ENCODE measurements at regions not wholly inside any gene's neighbourhood (a gene's known extent, or its start where the extent isn't known, plus 50 kb on each side); places are given as distances from the start of the nearest gene placed in this dataset.

DNA sequence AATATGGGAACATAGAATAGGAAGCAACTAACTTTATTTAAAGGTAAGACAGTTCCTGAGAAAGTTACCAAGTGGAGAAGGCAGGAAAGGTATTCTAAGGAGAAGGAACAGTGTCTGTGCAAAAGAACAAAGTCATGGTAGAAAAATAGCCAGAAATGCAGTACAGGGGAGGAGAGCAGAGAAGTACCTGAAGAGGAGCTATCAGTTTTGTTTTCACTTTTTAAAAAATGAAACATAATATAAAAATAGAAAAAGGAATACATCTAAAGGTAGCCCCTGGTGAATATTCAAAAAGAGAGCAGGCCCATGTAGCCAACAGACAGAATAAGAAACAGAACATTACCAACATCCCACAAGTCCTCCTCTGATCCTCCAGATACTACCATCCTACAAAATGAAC lies 408.7 kb downstream of the ADAMTS20 start:
- Histone ChIP-seq H2AFZ (ENCODE audit: low read depth, low read length, poor library complexity, severe bottlenecking) (no peak overlapping the region), H4K20me1 (ENCODE audit: insufficient read depth) (no peaks in the 10 kb centered on the region), H3K36me3 (ENCODE audit: control insufficient read depth in 1 of 2, insufficient read depth in 2 of 2, low read length in 2 of 2) (no peaks in the 10 kb centered on the region), H3K9ac (ENCODE audit: low read length) (no peak overlapping the region), H3K4me3 (replicated peaks in 1 of 2; ENCODE audit: low read depth in 1 of 2, low read length in 2 of 2) (no peak overlapping the region), H3K27ac (ENCODE audit: low read depth, low read length) (no peak overlapping the region), H3K9me2 (ENCODE audit: insufficient read depth) (no peaks in the 10 kb centered on the region), H3K79me2 (ENCODE audit: insufficient read depth, low read length) (no peaks in the 10 kb centered on the region), H3K9me3 (ENCODE audit: control insufficient read depth in 1 of 2, insufficient read depth in 1 of 2, low read depth in 1 of 2, low read length in 2 of 2) (no peaks in the 10 kb centered on the region), H3K27me3 (ENCODE audit: insufficient read depth, low read length) (no peaks in the 10 kb centered on the region), H3K4me2 (ENCODE audit: low read length) (no peak overlapping the region), H3K4me1 (ENCODE audit: control insufficient read depth in 1 of 2, insufficient read depth in 2 of 2, low read length in 2 of 2) (no peaks in the 10 kb centered on the region)
- BruUV-seq (replicated peaks), result no TSS peak
- TF ChIP-seq SRF (IDR thresholded peaks at IDR 0.05; ENCODE audit: low read depth), result no peak
- TF ChIP-seq JUND (IDR thresholded peaks at IDR 0.05), result no peak
- TF ChIP-seq, protein P1, sequence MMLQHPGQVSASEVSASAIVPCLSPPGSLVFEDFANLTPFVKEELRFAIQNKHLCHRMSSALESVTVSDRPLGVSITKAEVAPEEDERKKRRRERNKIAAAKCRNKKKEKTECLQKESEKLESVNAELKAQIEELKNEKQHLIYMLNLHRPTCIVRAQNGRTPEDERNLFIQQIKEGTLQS (IDR thresholded peaks at IDR 0.05), result no peak
- no peak for TF ChIP-seq EZH2phosphoT487 (IDR thresholded peaks at IDR 0.05; ENCODE audit: borderline replicate concordance)
- no peak for TF ChIP-seq MAX (IDR thresholded peaks at IDR 0.05)
- TF ChIP-seq EGR1 (IDR thresholded peaks at IDR 0.05; ENCODE audit: low read depth), result no peak
- TF ChIP-seq CBX3 (IDR thresholded peaks at IDR 0.05; ENCODE audit: low read depth), result no peak
- no peak for TF ChIP-seq ELF1 (IDR thresholded peaks at IDR 0.05; ENCODE audit: borderline replicate concordance, low read depth)
- TF ChIP-seq SP1 (IDR thresholded peaks at IDR 0.05; ENCODE audit: low read depth), result no peak
- TF ChIP-seq, protein P2, sequence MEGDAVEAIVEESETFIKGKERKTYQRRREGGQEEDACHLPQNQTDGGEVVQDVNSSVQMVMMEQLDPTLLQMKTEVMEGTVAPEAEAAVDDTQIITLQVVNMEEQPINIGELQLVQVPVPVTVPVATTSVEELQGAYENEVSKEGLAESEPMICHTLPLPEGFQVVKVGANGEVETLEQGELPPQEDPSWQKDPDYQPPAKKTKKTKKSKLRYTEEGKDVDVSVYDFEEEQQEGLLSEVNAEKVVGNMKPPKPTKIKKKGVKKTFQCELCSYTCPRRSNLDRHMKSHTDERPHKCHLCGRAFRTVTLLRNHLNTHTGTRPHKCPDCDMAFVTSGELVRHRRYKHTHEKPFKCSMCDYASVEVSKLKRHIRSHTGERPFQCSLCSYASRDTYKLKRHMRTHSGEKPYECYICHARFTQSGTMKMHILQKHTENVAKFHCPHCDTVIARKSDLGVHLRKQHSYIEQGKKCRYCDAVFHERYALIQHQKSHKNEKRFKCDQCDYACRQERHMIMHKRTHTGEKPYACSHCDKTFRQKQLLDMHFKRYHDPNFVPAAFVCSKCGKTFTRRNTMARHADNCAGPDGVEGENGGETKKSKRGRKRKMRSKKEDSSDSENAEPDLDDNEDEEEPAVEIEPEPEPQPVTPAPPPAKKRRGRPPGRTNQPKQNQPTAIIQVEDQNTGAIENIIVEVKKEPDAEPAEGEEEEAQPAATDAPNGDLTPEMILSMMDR (IDR thresholded peaks at IDR 0.05 in 2 of 3, conservative IDR thresholded peaks at IDR 0.05 in 1 of 3; ENCODE audit: borderline replicate concordance in 1 of 3, insufficient read depth in 1 of 3, low read depth in 2 of 3, low read length in 2 of 3), result no peak
- TF ChIP-seq YY1 (IDR thresholded peaks at IDR 0.05; ENCODE audit: extremely low read depth, insufficient replicate concordance, low read depth, low read length), result no peak
- DNase-seq (ENCODE audit: low read depth, low spot score), result no peak
- CTCF ChIA-PET, result no interaction called here
- intact Hi-C loops (cut with micrococcal nuclease), result no loop called here
- no peak for ATAC-seq
- RAD21 ChIA-PET (ENCODE audit: low non-redundant PET in 1 of 2, low total read pairs in 2 of 2, uncharacterized antibody in 2 of 2, unreplicated experiment in 2 of 2), result no interaction called here
- POLR2A ChIA-PET, result no interaction called here
